ENCODE measurements at regions not wholly inside any gene's neighbourhood (a gene's known extent, or its start where the extent isn't known, plus 50 kb on each side); places are given as distances from the start of the nearest gene placed in this dataset.

- TF ChIP-seq EZH2 (IDR thresholded peaks at IDR 0.05; ENCODE audit: insufficient read depth, poor library complexity, severe bottlenecking) (no peak), EZH2phosphoT487 (IDR thresholded peaks at IDR 0.05; ENCODE audit: insufficient read depth, low read depth) (no peak)
Measured at GRCh38 chr12:107847430-107847829, 72.9 kb downstream of the ASCL4 start.

Measured in GM23248 (cell line).